GM18868 (cell line): ENCODE measurements at regions not wholly inside any gene's neighbourhood (a gene's known extent, or its start where the extent isn't known, plus 50 kb on each side); places are given as distances from the start of the nearest gene placed in this dataset.
"Not testable (repeated sequence)": the region's sequence is repeated elsewhere in the genome, so short reads cannot be mapped to it uniquely, and the experiment has no call there.

ENCODE experiments used
- ATAC-seq: cut with Tn5 transposase; IDR thresholded peaks from one replicate; pipeline ENCODE4 v1.9.1; 2021; ENCODE audit warnings: mild to moderate bottlenecking, moderate library complexity; ENCODE audit not compliant: unreplicated experiment

GRCh38 chr14:52124791-52125684, 56.2 kb upstream of the NID2 start:
- no peak for ATAC-seq

GRCh38 chr14:52122163-52122562, 53.3 kb upstream of the NID2 start:
- ATAC-seq: not testable (repeated sequence)

GRCh38 chr14:52121441-52121840, 52.6 kb upstream of the NID2 start:
- no peak for ATAC-seq

DNA sequence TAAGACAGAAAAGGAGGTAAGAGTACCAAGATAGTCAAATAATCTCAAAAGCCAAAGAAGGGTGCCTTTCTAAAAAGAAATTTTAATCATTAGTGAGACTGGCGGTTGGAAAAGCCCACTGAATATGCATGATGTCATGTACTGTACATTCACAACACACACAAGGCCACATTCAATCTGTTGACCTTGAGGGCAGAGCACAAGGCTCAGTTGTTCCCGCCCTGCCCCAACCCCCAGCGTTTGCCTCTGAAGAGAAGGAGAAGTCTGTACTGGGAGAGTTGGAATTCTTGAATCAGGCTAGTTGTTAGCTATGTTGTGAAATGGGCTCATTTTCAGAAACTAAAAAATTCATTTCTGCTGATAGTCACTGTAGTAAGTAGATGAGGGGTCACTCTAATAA, 50.2 kb upstream of the NID2 start:
- ATAC-seq: no peak
